Neural progenitor cell (in vitro differentiated cells): ENCODE measurements at regions not wholly inside any gene's neighbourhood (a gene's known extent, or its start where the extent isn't known, plus 50 kb on each side); places are given as distances from the start of the nearest gene placed in this dataset.
A peak's percentile ranks its signal among the peaks of the same experiment; 100 is the strongest.

Source experiments
- DNase-seq: peaks from one replicate; pipeline ENCODE4 v3.0.0-alpha.2; 2016; ENCODE audit warnings: low spot score
- H2AFZ ChIP-seq: fragments of 200-600 bp; sonication (generic); replicated peaks from 2 replicates; pipeline ENCODE4 v1.6.1; 2016; ENCODE audit warnings: antibody characterized with exemption
- H3F3A ChIP-seq: fragments of 200-600 bp; sonication (generic); 2 replicates; pipeline ENCODE4 v1.6.1; 2016; ENCODE audit warnings: antibody characterized with exemption, low read depth
- H3K27ac ChIP-seq: fragments of 200-600 bp; sonication (generic); 2 replicates; pipeline ENCODE4 v1.5.1; 2016; ENCODE audit warnings: mild to moderate bottlenecking
- H3K27me3 ChIP-seq: fragments of 200-600 bp; sonication (generic); 2 replicates; pipeline ENCODE4 v1.6.1; 2016; ENCODE audit warnings: mild to moderate bottlenecking, moderate library complexity
- H3K36me3 ChIP-seq: fragments of 200-600 bp; sonication (generic); 2 replicates; pipeline ENCODE4 v1.5.1; 2016
- H3K4me1 ChIP-seq: fragments of 200-600 bp; sonication (generic); 2 replicates; pipeline ENCODE4 v1.6.1; 2016; ENCODE audit warnings: mixed run types
- H3K4me2 ChIP-seq: fragments of 200-600 bp; sonication (generic); 2 replicates; pipeline ENCODE4 v1.6.1; 2016
- H3K4me3 ChIP-seq: fragments of 200-600 bp; sonication (generic); 2 replicates; pipeline ENCODE4 v1.5.1; 2016
- H3K79me2 ChIP-seq: fragments of 200-600 bp; sonication (generic); 2 replicates; pipeline ENCODE4 v1.6.1; 2016; ENCODE audit warnings: low read depth
- H3K9ac ChIP-seq: fragments of 200-600 bp; sonication (generic); 2 replicates; pipeline ENCODE4 v1.6.1; 2016
- H3K9me3 ChIP-seq: fragments of 200-600 bp; sonication (generic); 2 replicates; pipeline ENCODE4 v1.5.1; 2016; ENCODE audit warnings: low read depth
- H4K20me1 ChIP-seq: fragments of 200-600 bp; sonication (generic); 2 replicates; pipeline ENCODE4 v1.6.1; 2016; ENCODE audit warnings: low read depth
- H3K27ac Mint-ChIP-seq: 3 replicates; pipeline ENCODE4 v1.8.0; 2021; ENCODE audit warnings: mixed read lengths
- H3K27me3 Mint-ChIP-seq: 2 replicates; pipeline ENCODE4 v1.8.0; 2022; ENCODE audit warnings: low read depth, mild to moderate bottlenecking, inconsistent platforms, moderate library complexity, mixed read lengths; ENCODE audit not compliant: insufficient read depth
- H3K36me3 Mint-ChIP-seq: 3 replicates; pipeline ENCODE4 v1.8.0; 2021; ENCODE audit warnings: mixed read lengths
- H3K4me1 Mint-ChIP-seq: 3 replicates; pipeline ENCODE4 v1.8.0; 2021; ENCODE audit warnings: mixed read lengths
- H3K4me3 Mint-ChIP-seq: 3 replicates; pipeline ENCODE4 v1.8.0; 2021; ENCODE audit warnings: mild to moderate bottlenecking, moderate library complexity, mixed read lengths
- H3K9me3 Mint-ChIP-seq: 3 replicates; pipeline ENCODE4 v1.8.0; 2020; ENCODE audit warnings: mixed read lengths
- EZH2 ChIP-seq: fragments of 200-600 bp; sonication (generic); IDR thresholded peaks from 2 replicates; pipeline ENCODE4 v1.6.1; 2017; ENCODE audit warnings: antibody characterized with exemption, mild to moderate bottlenecking, moderate library complexity
- EZH2phosphoT487 ChIP-seq: fragments of 200-600 bp; sonication (generic); IDR thresholded peaks from 2 replicates; pipeline ENCODE4 v1.6.1; 2017; ENCODE audit warnings: antibody characterized with exemption
- TF ChIP-seq, protein P1 (sequence below): fragments of 200-600 bp; sonication (generic); IDR thresholded peaks from 2 replicates; pipeline ENCODE4 v1.5.1; 2017; ENCODE audit warnings: antibody characterized with exemption, mild to moderate bottlenecking

DNA sequence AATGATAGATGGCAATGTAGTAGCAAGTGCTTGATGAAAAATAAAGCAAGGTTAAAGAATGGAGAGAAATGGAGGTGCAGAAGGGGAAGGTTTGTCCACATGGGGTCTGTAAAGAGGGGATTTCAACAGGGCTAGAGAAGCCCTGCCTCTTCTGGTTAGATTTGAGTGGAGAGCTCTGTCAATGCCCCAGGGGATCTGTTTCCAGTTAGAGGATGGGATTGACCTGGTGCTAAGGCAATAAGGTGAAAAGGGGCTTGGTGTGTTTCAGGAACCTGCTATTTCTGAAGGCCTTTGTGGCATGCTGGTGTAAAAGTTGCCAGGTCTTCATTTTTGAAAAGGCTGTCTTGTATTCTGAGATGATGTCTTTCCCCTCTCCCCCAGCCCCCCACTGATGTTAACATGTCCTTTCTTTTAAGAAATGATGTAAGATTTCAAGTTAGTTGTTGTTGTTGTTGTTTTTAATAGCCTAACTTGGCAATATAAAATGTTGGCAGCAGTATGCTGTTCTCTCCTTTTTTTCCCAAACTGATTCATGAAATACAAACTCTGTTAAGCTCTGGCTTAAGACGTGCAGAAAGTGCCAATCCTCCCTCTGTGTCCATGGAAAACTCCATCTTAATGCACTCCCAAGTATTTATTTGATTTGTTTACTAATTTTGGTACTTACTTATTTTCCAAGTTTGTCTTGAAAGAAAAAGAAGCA is 370.3 kb upstream of the ADGRL2 start:
- H3K27me3 ChIP-seq: no peaks in the 10 kb centered on the region
- Mint-ChIP-seq H3K36me3 (peaks cover 9% of the 10 kb centered on the region), H3K27ac (peak overlapping the region; percentile 98), H3K27me3 (peaks cover 5% of the 10 kb centered on the region), H3K9me3 (peaks cover 7% of the 10 kb centered on the region), H3K4me1 (peaks cover 72% of the 10 kb centered on the region), H3K4me3 (peak overlapping the region; percentile 11)
- TF ChIP-seq, protein P1, sequence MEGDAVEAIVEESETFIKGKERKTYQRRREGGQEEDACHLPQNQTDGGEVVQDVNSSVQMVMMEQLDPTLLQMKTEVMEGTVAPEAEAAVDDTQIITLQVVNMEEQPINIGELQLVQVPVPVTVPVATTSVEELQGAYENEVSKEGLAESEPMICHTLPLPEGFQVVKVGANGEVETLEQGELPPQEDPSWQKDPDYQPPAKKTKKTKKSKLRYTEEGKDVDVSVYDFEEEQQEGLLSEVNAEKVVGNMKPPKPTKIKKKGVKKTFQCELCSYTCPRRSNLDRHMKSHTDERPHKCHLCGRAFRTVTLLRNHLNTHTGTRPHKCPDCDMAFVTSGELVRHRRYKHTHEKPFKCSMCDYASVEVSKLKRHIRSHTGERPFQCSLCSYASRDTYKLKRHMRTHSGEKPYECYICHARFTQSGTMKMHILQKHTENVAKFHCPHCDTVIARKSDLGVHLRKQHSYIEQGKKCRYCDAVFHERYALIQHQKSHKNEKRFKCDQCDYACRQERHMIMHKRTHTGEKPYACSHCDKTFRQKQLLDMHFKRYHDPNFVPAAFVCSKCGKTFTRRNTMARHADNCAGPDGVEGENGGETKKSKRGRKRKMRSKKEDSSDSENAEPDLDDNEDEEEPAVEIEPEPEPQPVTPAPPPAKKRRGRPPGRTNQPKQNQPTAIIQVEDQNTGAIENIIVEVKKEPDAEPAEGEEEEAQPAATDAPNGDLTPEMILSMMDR: no peak
- no peak for TF ChIP-seq EZH2phosphoT487
- DNase-seq: no peak
- H3K4me1 ChIP-seq: peaks cover 38% of the 10 kb centered on the region
- H3K9me3 ChIP-seq: no peaks in the 10 kb centered on the region
- peaks cover 35% of the 10 kb centered on the region for H3F3A ChIP-seq
- H4K20me1 ChIP-seq: no peaks in the 10 kb centered on the region
- peak overlapping the region; percentile 88 for H3K27ac ChIP-seq
- H3K9ac ChIP-seq: no peak overlapping the region
- no peak overlapping the region for H3K4me3 ChIP-seq
- H3K36me3 ChIP-seq: no peaks in the 10 kb centered on the region
- peak overlapping the region; percentile 64 for H3K4me2 ChIP-seq
- H3K79me2 ChIP-seq: no peaks in the 10 kb centered on the region
- H2AFZ ChIP-seq: no peak overlapping the region

DNA sequence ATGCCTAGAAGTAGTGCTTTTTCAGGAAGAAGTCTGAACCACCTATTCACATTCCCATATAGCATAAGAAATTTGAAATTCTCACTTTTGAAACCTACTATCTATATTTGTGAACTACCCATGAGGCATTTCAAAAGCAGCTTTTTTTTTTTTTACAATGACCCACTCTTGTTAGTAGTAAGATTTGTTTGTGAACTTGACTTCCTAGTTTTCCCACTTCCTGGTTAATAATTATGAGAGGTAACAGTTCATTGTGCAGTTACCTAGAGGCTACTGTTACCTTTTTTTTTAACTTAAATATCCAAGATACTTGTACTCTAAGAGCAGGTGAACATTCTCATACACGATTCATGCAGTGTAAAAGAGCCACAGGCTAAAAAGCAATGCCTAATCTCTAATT is 371.7 kb upstream of the ADGRL2 start:
- no peak overlapping the region for H3K27ac ChIP-seq
- no peak overlapping the region for H3K4me3 ChIP-seq
- H3K4me2 ChIP-seq: no peak overlapping the region
- peaks cover 7% of the 10 kb centered on the region for H3K9me3 Mint-ChIP-seq
- H3K9me3 ChIP-seq: no peaks in the 10 kb centered on the region
- H3K27me3 Mint-ChIP-seq: peaks cover 5% of the 10 kb centered on the region
- no peaks in the 10 kb centered on the region for H3K27me3 ChIP-seq
- H3K27ac Mint-ChIP-seq: peak overlapping the region; percentile 19
- H3K4me3 Mint-ChIP-seq: no peak overlapping the region
- no peak for DNase-seq
- peak overlapping the region; percentile 38 for H2AFZ ChIP-seq
- no peaks in the 10 kb centered on the region for H3K36me3 ChIP-seq
- H3K4me1 Mint-ChIP-seq: peaks cover 71% of the 10 kb centered on the region
- H3K36me3 Mint-ChIP-seq: peaks cover 9% of the 10 kb centered on the region
- TF ChIP-seq, protein P1: no peak
- TF ChIP-seq EZH2phosphoT487 (no peak), EZH2 (no peak)
- peaks cover 35% of the 10 kb centered on the region for H3F3A ChIP-seq
- peaks cover 44% of the 10 kb centered on the region for H3K4me1 ChIP-seq
- no peaks in the 10 kb centered on the region for H3K79me2 ChIP-seq
- H3K9ac ChIP-seq: no peak overlapping the region
- no peaks in the 10 kb centered on the region for H4K20me1 ChIP-seq

DNA sequence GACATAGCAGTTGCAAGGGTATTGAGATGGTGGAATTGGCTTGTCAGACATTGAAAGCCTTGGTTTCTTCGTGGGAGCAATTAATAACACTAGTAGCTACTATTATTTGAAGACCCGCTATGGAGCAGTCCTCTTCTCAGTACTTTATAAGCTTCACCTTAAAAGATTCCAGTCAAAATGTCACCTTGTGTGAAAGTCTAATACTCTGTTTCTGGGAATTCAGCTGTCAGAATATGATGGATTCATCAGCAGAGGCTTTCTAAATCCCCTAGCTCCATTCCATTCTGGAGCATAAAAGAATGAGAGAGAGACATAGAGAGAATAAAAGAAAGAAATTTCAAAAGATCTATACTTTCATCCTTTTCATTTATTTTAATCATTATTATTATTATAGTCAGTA is 375.9 kb upstream of the ADGRL2 start:
- no peak for TF ChIP-seq EZH2
- no peak for TF ChIP-seq EZH2phosphoT487
- TF ChIP-seq, protein P1: no peak
- no peak overlapping the region for H3K9ac ChIP-seq
- H3K9me3 ChIP-seq: no peaks in the 10 kb centered on the region
- no peak overlapping the region for H3K4me3 ChIP-seq
- H2AFZ ChIP-seq: no peak overlapping the region
- no peaks in the 10 kb centered on the region for H3K79me2 ChIP-seq
- H3K4me1 ChIP-seq: peaks cover 12% of the 10 kb centered on the region
- Mint-ChIP-seq H3K9me3 (peaks cover 7% of the 10 kb centered on the region), H3K36me3 (peaks cover 9% of the 10 kb centered on the region), H3K27me3 (peaks cover 3% of the 10 kb centered on the region), H3K27ac (no peak overlapping the region), H3K4me3 (no peak overlapping the region), H3K4me1 (peaks cover 48% of the 10 kb centered on the region)
- no peak for DNase-seq
- no peak overlapping the region for H3K27ac ChIP-seq
- H4K20me1 ChIP-seq: no peaks in the 10 kb centered on the region
- no peak overlapping the region for H3K4me2 ChIP-seq
- no peaks in the 10 kb centered on the region for H3K36me3 ChIP-seq
- no peaks in the 10 kb centered on the region for H3K27me3 ChIP-seq
- H3F3A ChIP-seq: peaks cover 4% of the 10 kb centered on the region
